H1 (cell line): ENCODE measurements at regions not wholly inside any gene's neighbourhood (a gene's known extent, or its start where the extent isn't known, plus 50 kb on each side); places are given as distances from the start of the nearest gene placed in this dataset.

ENCODE experiments used
- CTCF ChIA-PET: fragments of 300-600 bp; sonication (Branson Sonifier 250); formaldehyde crosslinking; loops from one replicate; lab custom pipeline; 2021; ENCODE audit not compliant: partially characterized antibody; lab: Charles Lee
- POLR2A ChIA-PET: fragments of 300-600 bp; sonication (Branson Sonifier 250); formaldehyde crosslinking; loops from one replicate; lab custom pipeline; 2021; ENCODE audit warnings: inconsistent platforms; ENCODE audit not compliant: partially characterized antibody; lab: Charles Lee
- DNase-seq, 2 experiments: peaks; one replicate each; pipeline versions ENCODE4 v3.0.0 to v3.0.0-alpha.2; 2010 to 2022; ENCODE audit warnings: low spot score in 2 of 2, low read depth in 1 of 2, mixed read lengths in 1 of 2
- FAIRE-seq: peaks from 2 replicates; lab custom pipeline; 2011; peaks lifted over from hg19 to GRCh38; lab: Jason Lieb, UNC
- H2AFZ ChIP-seq: 2 replicates; pipeline ENCODE4 v1.8.1; 2012; ENCODE audit warnings: low read length, inconsistent platforms
- H2AK5ac ChIP-seq: 2 replicates; pipeline ENCODE4 v1.6.1; 2013; ENCODE audit warnings: low read depth, low read length
- H2BK120ac ChIP-seq: replicated peaks from 2 replicates; pipeline ENCODE3; 2013; ENCODE audit warnings: low read depth, low read length, inconsistent platforms
- H2BK12ac ChIP-seq: 2 replicates; pipeline ENCODE4 v1.6.1; 2013; ENCODE audit warnings: low read depth, low read length
- H2BK15ac ChIP-seq: 2 replicates; pipeline ENCODE4 v1.6.1; 2013; ENCODE audit warnings: low read length
- H2BK20ac ChIP-seq: 2 replicates; pipeline ENCODE4 v1.6.1; 2013; ENCODE audit warnings: low read length
- H2BK5ac ChIP-seq: 2 replicates; pipeline ENCODE4 v1.6.1; 2013; ENCODE audit warnings: low read depth, low read length
- H3K14ac ChIP-seq: 2 replicates; pipeline ENCODE4 v1.6.1; 2013; ENCODE audit warnings: inconsistent platforms; ENCODE audit not compliant: insufficient read length
- H3K18ac ChIP-seq: 2 replicates; pipeline ENCODE4 v1.6.1; 2013; ENCODE audit warnings: low read length; ENCODE audit errors: extremely low read depth
- H3K23ac ChIP-seq: 2 replicates; pipeline ENCODE4 v1.6.1; 2013; ENCODE audit warnings: inconsistent platforms; ENCODE audit not compliant: insufficient read length
- H3K23me2 ChIP-seq: 2 replicates; pipeline ENCODE4 v1.6.1; 2013; ENCODE audit warnings: low read depth, low read length
- H3K27ac ChIP-seq: 2 replicates; pipeline ENCODE4 v1.6.1; 2011; ENCODE audit warnings: low read depth, low read length, inconsistent platforms
- H3K27me3 ChIP-seq, 4 experiments: replicated peaks in 1 of 4; 1 replicate in 1 of 4; 2 replicates in 3 of 4; pipeline versions ENCODE4 v1.6.1 to v1.8.1; 2011 to 2013; ENCODE audit warnings: low read length in 3 of 4, mild to moderate bottlenecking in 3 of 4, inconsistent platforms in 2 of 4, mixed read lengths in 2 of 4, moderate library complexity in 1 of 4; ENCODE audit not compliant: control insufficient read depth in 3 of 4, insufficient read depth in 3 of 4; ENCODE audit errors: extremely low read depth in 1 of 4
- H3K36me3 ChIP-seq, 4 experiments: 2 replicates each; pipeline versions ENCODE4 v1.6.1 to v1.8.1; 2011 to 2013; ENCODE audit warnings: mild to moderate bottlenecking in 4 of 4, low read length in 3 of 4, moderate library complexity in 2 of 4, control low read depth in 1 of 4, inconsistent platforms in 1 of 4; ENCODE audit not compliant: insufficient read depth in 4 of 4, control insufficient read depth in 2 of 4
- H3K4ac ChIP-seq: replicated peaks from 2 replicates; pipeline ENCODE3; 2013; ENCODE audit warnings: low read length, low read depth, mixed read lengths, inconsistent platforms; ENCODE audit not compliant: insufficient read length
- H3K4me1 ChIP-seq, 4 experiments: replicated peaks in 1 of 4; 1 replicate in 1 of 4; 2 replicates in 3 of 4; pipeline versions ENCODE4 v1.6.1 to v1.8.1; 2011 to 2013; ENCODE audit warnings: low read length in 3 of 4, inconsistent platforms in 2 of 4, mixed read lengths in 1 of 4; ENCODE audit not compliant: insufficient read depth in 4 of 4, control insufficient read depth in 3 of 4
- H3K4me2 ChIP-seq, 2 experiments: 2 replicates each; pipeline versions ENCODE4 v1.6.1 to v1.8.1; 2011 to 2013; ENCODE audit warnings: low read depth in 2 of 2, low read length in 2 of 2, control low read depth in 1 of 2, inconsistent platforms in 1 of 2, mild to moderate bottlenecking in 1 of 2; ENCODE audit not compliant: insufficient read depth in 1 of 2
- H3K4me3 ChIP-seq, 4 experiments: fragments of 200-600, 300-600 bp in 1 of 4; sonication (generic), shearing (Covaris generic), sonication (Bioruptor Twin) in 1 of 4; 2 replicates each; pipeline versions ENCODE4 v1.5.1 to v1.8.1; 2011 to 2016; ENCODE audit warnings: low read length in 4 of 4, low read depth in 3 of 4, control low read depth in 2 of 4, inconsistent platforms in 2 of 4, mild to moderate bottlenecking in 2 of 4, mixed read lengths in 1 of 4, moderate library complexity in 1 of 4; ENCODE audit not compliant: insufficient read depth in 2 of 4; ENCODE audit errors: extremely low read depth in 1 of 4
- H3K56ac ChIP-seq: replicated peaks from 2 replicates; pipeline ENCODE3; 2013; ENCODE audit warnings: low read depth, mild to moderate bottlenecking, mixed read lengths, low read length, inconsistent platforms; ENCODE audit not compliant: insufficient read length
- H3K79me1 ChIP-seq: 2 replicates; pipeline ENCODE4 v1.6.1; 2013; ENCODE audit warnings: low read depth, low read length, control low read depth
- H3K79me2 ChIP-seq, 2 experiments: 2 replicates each; pipeline versions ENCODE4 v1.6.1 to v1.8.1; 2012 to 2013; ENCODE audit warnings: low read length in 2 of 2, mild to moderate bottlenecking in 2 of 2, inconsistent platforms in 1 of 2; ENCODE audit not compliant: insufficient read depth in 2 of 2, control insufficient read depth in 1 of 2
- H3K9ac ChIP-seq, 4 experiments: replicated peaks in 1 of 4; 1 replicate in 1 of 4; 2 replicates in 3 of 4; pipeline versions ENCODE4 v1.6.1 to v1.8.1; 2011 to 2013; ENCODE audit warnings: low read depth in 3 of 4, low read length in 3 of 4, control low read depth in 2 of 4, mild to moderate bottlenecking in 2 of 4, moderate library complexity in 2 of 4, inconsistent platforms in 1 of 4; ENCODE audit errors: extremely low read depth in 1 of 4
- H3K9me3 ChIP-seq, 2 experiments: 2 replicates each; pipeline versions ENCODE4 v1.6.1 to v1.8.1; 2012 to 2013; ENCODE audit warnings: mild to moderate bottlenecking in 2 of 2, moderate library complexity in 2 of 2, control low read depth in 1 of 2, inconsistent platforms in 1 of 2, low read depth in 1 of 2, low read length in 1 of 2, mixed read lengths in 1 of 2; ENCODE audit not compliant: insufficient read depth in 2 of 2
- H4K20me1 ChIP-seq, 2 experiments: replicated peaks in 1 of 2; 2 replicates each; pipeline versions ENCODE3 to v1.8.1; 2011 to 2013; ENCODE audit warnings: inconsistent platforms in 2 of 2, low read length in 2 of 2, mild to moderate bottlenecking in 1 of 2; ENCODE audit not compliant: insufficient read depth in 2 of 2, control insufficient read depth in 1 of 2
- H4K5ac ChIP-seq: 2 replicates; pipeline ENCODE4 v1.6.1; 2013; ENCODE audit warnings: low read length, low read depth, mixed read lengths, inconsistent platforms; ENCODE audit not compliant: insufficient read length
- H4K8ac ChIP-seq: 2 replicates; pipeline ENCODE4 v1.8.0; 2013; ENCODE audit warnings: mild to moderate bottlenecking, moderate library complexity, low read length, inconsistent platforms; ENCODE audit not compliant: insufficient read depth; ENCODE audit errors: extremely low read depth
- H4K91ac ChIP-seq: replicated peaks from 2 replicates; pipeline ENCODE3; 2013; ENCODE audit warnings: low read length, mixed read lengths, inconsistent platforms; ENCODE audit not compliant: insufficient read length
- ASH2L ChIP-seq: fragments of 200-600, 300-600 bp; sonication (generic); IDR thresholded peaks from one replicate; pipeline ENCODE4 v1.7.1; 2017; ENCODE audit warnings: low read length
- CREB1 ChIP-seq: IDR thresholded peaks from 2 replicates; pipeline ENCODE4 v1.6.1; 2012; ENCODE audit warnings: inconsistent platforms
- WGBS, 2 experiments: shearing (Covaris generic) in 1 of 2; methylation state at CpG; one replicate each; pipeline versions ENCODE4 v1.1.6 to v1.1.7; 2013 to 2015; ENCODE audit warnings: low lambda C conversion rate in 2 of 2, mixed read lengths in 2 of 2, inconsistent platforms in 1 of 2, low coverage in 1 of 2, missing lambda C conversion rate in 1 of 2; ENCODE audit not compliant: insufficient replicate concordance in 2 of 2, insufficient coverage in 1 of 2, insufficient read length in 1 of 2; ENCODE audit errors: extremely low coverage in 1 of 2, missing lambda C conversion rate in 1 of 2; 5-methylcytosine and 5-hydroxymethylcytosine counted together
- TF ChIP-seq, protein P1 (sequence below): IDR thresholded peaks from 2 replicates; pipeline ENCODE4 v1.6.1; 2012; ENCODE audit warnings: low read length, inconsistent platforms

DNA sequence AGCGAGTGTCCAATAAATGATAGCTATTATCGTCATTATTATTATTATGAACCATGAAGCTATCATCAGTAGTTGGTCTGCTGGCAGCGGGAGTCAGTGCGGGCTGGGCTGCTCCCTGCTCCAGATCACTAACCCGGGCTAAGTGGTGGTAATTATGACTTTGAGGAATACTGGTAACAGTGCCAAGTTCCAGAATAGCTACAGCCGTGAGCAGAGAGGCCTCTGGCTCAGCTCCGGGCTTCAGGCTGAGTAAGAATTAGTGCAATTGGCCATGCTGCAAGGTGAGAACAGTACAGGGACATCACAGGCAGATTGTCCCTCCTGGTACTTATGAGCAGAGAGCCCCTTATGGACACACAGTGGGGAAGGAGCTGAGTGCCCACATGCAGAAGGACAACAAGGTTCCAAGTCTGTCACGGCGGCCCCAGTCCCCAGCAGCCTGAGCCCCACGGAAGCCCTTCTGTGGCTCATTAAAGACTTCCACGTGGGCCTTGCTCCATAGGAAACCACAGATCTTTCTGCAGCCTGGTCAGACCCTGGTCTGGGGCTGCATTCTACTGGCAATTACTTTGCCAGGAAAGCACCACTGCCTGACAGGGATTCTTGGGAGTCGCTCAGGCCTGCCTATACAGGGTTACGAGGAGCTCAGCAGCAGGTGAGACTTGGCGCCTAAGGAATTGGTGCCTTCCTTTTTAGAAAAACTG, 235.1 kb downstream of the RRAGC start:
- no peaks in the 10 kb centered on the region for H3K9me3 ChIP-seq
- no peak overlapping the region for H4K5ac ChIP-seq
- no peak overlapping the region for H4K91ac ChIP-seq
- no peak overlapping the region for H3K4ac ChIP-seq
- H3K27ac ChIP-seq, result no peak overlapping the region
- H2BK12ac ChIP-seq, result no peak overlapping the region
- no peaks in the 10 kb centered on the region for H3K79me2 ChIP-seq
- no peak overlapping the region for H3K56ac ChIP-seq
- H2BK15ac ChIP-seq, result no peak overlapping the region
- H3K9ac ChIP-seq, result no peak overlapping the region
- H2BK20ac ChIP-seq, result no peak overlapping the region
- no peak overlapping the region for H2AK5ac ChIP-seq
- POLR2A ChIA-PET, result interaction anchor here (1.2 kb wide), 1 partner anchor 195 kb away, joined by 3 read pairs; no protein-coding TSS in a partner anchor
- H3K27me3 ChIP-seq, result no peaks in the 10 kb centered on the region
- no peak overlapping the region; the same call in 1 of the 2 replicates for H4K8ac ChIP-seq
- H2AFZ ChIP-seq, result no peak overlapping the region
- CTCF ChIA-PET, result interaction anchor here (0.6 to 3.9 kb wide), 10 partner anchors 8 to 556 kb away, joined by 3 to 28 read pairs (median 4); no protein-coding TSS in a partner anchor
- DNase-seq (no peak), FAIRE-seq (no peak)
- H3K18ac ChIP-seq, result no peak overlapping the region
- no peak overlapping the region for H3K14ac ChIP-seq
- TF ChIP-seq, protein P1, sequence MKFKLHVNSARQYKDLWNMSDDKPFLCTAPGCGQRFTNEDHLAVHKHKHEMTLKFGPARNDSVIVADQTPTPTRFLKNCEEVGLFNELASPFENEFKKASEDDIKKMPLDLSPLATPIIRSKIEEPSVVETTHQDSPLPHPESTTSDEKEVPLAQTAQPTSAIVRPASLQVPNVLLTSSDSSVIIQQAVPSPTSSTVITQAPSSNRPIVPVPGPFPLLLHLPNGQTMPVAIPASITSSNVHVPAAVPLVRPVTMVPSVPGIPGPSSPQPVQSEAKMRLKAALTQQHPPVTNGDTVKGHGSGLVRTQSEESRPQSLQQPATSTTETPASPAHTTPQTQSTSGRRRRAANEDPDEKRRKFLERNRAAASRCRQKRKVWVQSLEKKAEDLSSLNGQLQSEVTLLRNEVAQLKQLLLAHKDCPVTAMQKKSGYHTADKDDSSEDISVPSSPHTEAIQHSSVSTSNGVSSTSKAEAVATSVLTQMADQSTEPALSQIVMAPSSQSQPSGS, result no peak
- TF ChIP-seq CREB1 (no peak), ASH2L (no peak)
- WGBS, 2 experiments, result 93% methylated on average over 14 of the region's 14 CpGs; no CpG with 5 or more reads in 1 of the 2 experiments
- H3K23ac ChIP-seq, result no peak overlapping the region
- no peak overlapping the region for H2BK120ac ChIP-seq
- H3K79me1 ChIP-seq, result no peaks in the 10 kb centered on the region
- H3K4me2 ChIP-seq, result no peak overlapping the region
- no peak overlapping the region for H2BK5ac ChIP-seq
- no peaks in the 10 kb centered on the region for H3K36me3 ChIP-seq
- H3K4me1 ChIP-seq, result no peaks in the 10 kb centered on the region; a peak in 1 of 7 replicates
- H4K20me1 ChIP-seq, result no peaks in the 10 kb centered on the region
- H3K4me3 ChIP-seq, result no peak overlapping the region
- no peaks in the 10 kb centered on the region for H3K23me2 ChIP-seq
